CD14-positive monocyte (primary cell): ENCODE measurements at regions not wholly inside any gene's neighbourhood (a gene's known extent, or its start where the extent isn't known, plus 50 kb on each side); places are given as distances from the start of the nearest gene placed in this dataset.

Experiments used
- DNase-seq, 3 donors: peaks; one replicate each; pipeline ENCODE4 v3.0.0-alpha.2; 2011 to 2022
- H2AFZ ChIP-seq: 2 replicates; pipeline ENCODE4 v1.6.0; 2012; ENCODE audit warnings: mild to moderate bottlenecking, low read depth, low read length, inconsistent platforms; ENCODE audit not compliant: insufficient read depth, poor library complexity, severe bottlenecking
- H3K27ac ChIP-seq, 2 donors: 1 replicate in 1 of 2; 2 replicates in 1 of 2; pipeline ENCODE4 v1.5.1; 2012 to 2013; ENCODE audit warnings: low read length in 2 of 2, control low read depth in 1 of 2, inconsistent platforms in 1 of 2, low read depth in 1 of 2, mild to moderate bottlenecking in 1 of 2
- H3K27me3 ChIP-seq, 2 donors: one replicate each; pipeline versions ENCODE4 v1.6.0 to v1.6.1; 2011 to 2013; ENCODE audit warnings: low read length in 2 of 2; ENCODE audit not compliant: control insufficient read depth in 2 of 2, insufficient read depth in 2 of 2
- H3K36me3 ChIP-seq, 2 donors: replicated peaks in 1 of 2; 1 replicate in 1 of 2; 2 replicates in 1 of 2; pipeline versions ENCODE4 v1.5.1 to v1.6.1; 2012 to 2013; ENCODE audit warnings: low read length in 2 of 2, control low read depth in 1 of 2, inconsistent platforms in 1 of 2, mild to moderate bottlenecking in 1 of 2; ENCODE audit not compliant: insufficient read depth in 2 of 2, control insufficient read depth in 1 of 2
- H3K4me1 ChIP-seq, 2 donors: 1 replicate in 1 of 2; 2 replicates in 1 of 2; pipeline versions ENCODE4 v1.5.1 to v1.6.1; 2012 to 2013; ENCODE audit warnings: low read length in 2 of 2, control low read depth in 1 of 2, inconsistent platforms in 1 of 2, mild to moderate bottlenecking in 1 of 2, moderate library complexity in 1 of 2; ENCODE audit not compliant: insufficient read depth in 2 of 2, control insufficient read depth in 1 of 2
- H3K4me2 ChIP-seq: replicated peaks from 2 replicates; pipeline ENCODE3; 2012; ENCODE audit warnings: low read length, moderate library complexity, mild to moderate bottlenecking; ENCODE audit not compliant: poor library complexity, severe bottlenecking; ENCODE audit errors: extremely low read depth
- H3K4me3 ChIP-seq, 3 experiments: fragments of 200-600 bp in 1 of 3; sonication (generic) in 1 of 3; replicated peaks in 1 of 3; 1 replicate in 2 of 3; 2 replicates in 1 of 3; pipeline ENCODE4 v1.5.1; 2011 to 2013; ENCODE audit warnings: low read length in 3 of 3, mild to moderate bottlenecking in 3 of 3, control low read depth in 2 of 3, low read depth in 2 of 3, inconsistent platforms in 1 of 3, moderate library complexity in 1 of 3
- H3K79me2 ChIP-seq: 2 replicates; pipeline ENCODE4 v1.6.0; 2012; ENCODE audit warnings: mild to moderate bottlenecking, control low read depth, inconsistent platforms, low read length, moderate library complexity; ENCODE audit not compliant: insufficient read depth
- H3K9ac ChIP-seq: 2 replicates; pipeline ENCODE4 v1.6.0; 2017; ENCODE audit warnings: low read length, mild to moderate bottlenecking; ENCODE audit not compliant: insufficient read depth, poor library complexity, severe bottlenecking
- H3K9me3 ChIP-seq, 2 donors: replicated peaks in 1 of 2; 1 replicate in 1 of 2; 2 replicates in 1 of 2; pipeline versions ENCODE4 v1.5.1 to v1.6.1; 2012 to 2013; ENCODE audit warnings: low read length in 2 of 2, control low read depth in 1 of 2; ENCODE audit not compliant: control insufficient read depth in 1 of 2, insufficient read depth in 1 of 2
- H4K20me1 ChIP-seq: 2 replicates; pipeline ENCODE4 v1.6.0; 2012; ENCODE audit warnings: mild to moderate bottlenecking, low read length, control low read depth, moderate library complexity; ENCODE audit not compliant: insufficient read depth
- H3K27ac Mint-ChIP-seq, 7 donors: one replicate each; pipeline ENCODE4 v1.8.0; 2020; ENCODE audit warnings: mild to moderate bottlenecking in 7 of 7, mixed read lengths in 7 of 7, moderate library complexity in 6 of 7, inconsistent platforms in 2 of 7
- H3K27me3 Mint-ChIP-seq, 3 donors: one replicate each; pipeline ENCODE4 v1.8.0; 2021 to 2022; ENCODE audit warnings: low read depth in 3 of 3, mild to moderate bottlenecking in 3 of 3, mixed read lengths in 3 of 3, moderate library complexity in 3 of 3, inconsistent platforms in 1 of 3
- H3K36me3 Mint-ChIP-seq, 2 donors: one replicate each; pipeline ENCODE4 v1.8.0; 2020; ENCODE audit warnings: mixed read lengths in 2 of 2, inconsistent platforms in 1 of 2, mild to moderate bottlenecking in 1 of 2
- H3K4me1 Mint-ChIP-seq: one replicate; pipeline ENCODE4 v1.8.0; 2020; ENCODE audit warnings: mild to moderate bottlenecking, mixed read lengths
- H3K4me3 Mint-ChIP-seq, 2 donors: one replicate each; pipeline ENCODE4 v1.8.0; 2020; ENCODE audit warnings: mild to moderate bottlenecking in 2 of 2, mixed read lengths in 2 of 2, moderate library complexity in 1 of 2
- H3K9me3 Mint-ChIP-seq, 7 donors: one replicate each; pipeline ENCODE4 v1.8.0; 2020 to 2022; ENCODE audit warnings: mixed read lengths in 7 of 7, mild to moderate bottlenecking in 6 of 7, moderate library complexity in 6 of 7, inconsistent platforms in 2 of 7
- WGBS: methylation state at CpG from one replicate; pipeline ENCODE4 v1.1.5; 2013; ENCODE audit warnings: missing lambda C conversion rate; ENCODE audit not compliant: insufficient coverage; 5-methylcytosine and 5-hydroxymethylcytosine counted together
- intact Hi-C, 2 donors: fragments of 100-400 bp; cut with micrococcal nuclease; formaldehyde crosslinking; loops; one replicate each; pipeline versions ENCODE4 v1.15.0 to v1.15.1; 2023
- TF ChIP-seq, protein P1 (sequence below): fragments of 200-600 bp; IDR thresholded peaks from one replicate; pipeline ENCODE4 v1.8.0; 2022; ENCODE audit warnings: antibody characterized with exemption, mild to moderate bottlenecking

- Histone ChIP-seq H3K4me1 (no peaks in the 10 kb centered on the region), H3K27me3 (no peaks in the 10 kb centered on the region), H3K9me3 (no peaks in the 10 kb centered on the region), H4K20me1 (no peaks in the 10 kb centered on the region), H3K79me2 (no peaks in the 10 kb centered on the region), H3K4me2 (no peak overlapping the region), H2AFZ (no peak overlapping the region), H3K36me3 (no peaks in the 10 kb centered on the region), H3K4me3 (no peak overlapping the region), H3K9ac (no peak overlapping the region), H3K27ac (no peak overlapping the region)
- intact Hi-C loops: no loop called here
- Mint-ChIP-seq H3K27ac (no peak overlapping the region), H3K9me3 (no peaks in the 10 kb centered on the region), H3K27me3 (peaks cover 2 to 15% (median 8%) of the 10 kb centered on the region in 3 donors), H3K4me1 (peaks cover 5% of the 10 kb centered on the region), H3K4me3 (no peak overlapping the region), H3K36me3 (no peaks in the 10 kb centered on the region)
- DNase-seq: no peak
- TF ChIP-seq, protein P1, sequence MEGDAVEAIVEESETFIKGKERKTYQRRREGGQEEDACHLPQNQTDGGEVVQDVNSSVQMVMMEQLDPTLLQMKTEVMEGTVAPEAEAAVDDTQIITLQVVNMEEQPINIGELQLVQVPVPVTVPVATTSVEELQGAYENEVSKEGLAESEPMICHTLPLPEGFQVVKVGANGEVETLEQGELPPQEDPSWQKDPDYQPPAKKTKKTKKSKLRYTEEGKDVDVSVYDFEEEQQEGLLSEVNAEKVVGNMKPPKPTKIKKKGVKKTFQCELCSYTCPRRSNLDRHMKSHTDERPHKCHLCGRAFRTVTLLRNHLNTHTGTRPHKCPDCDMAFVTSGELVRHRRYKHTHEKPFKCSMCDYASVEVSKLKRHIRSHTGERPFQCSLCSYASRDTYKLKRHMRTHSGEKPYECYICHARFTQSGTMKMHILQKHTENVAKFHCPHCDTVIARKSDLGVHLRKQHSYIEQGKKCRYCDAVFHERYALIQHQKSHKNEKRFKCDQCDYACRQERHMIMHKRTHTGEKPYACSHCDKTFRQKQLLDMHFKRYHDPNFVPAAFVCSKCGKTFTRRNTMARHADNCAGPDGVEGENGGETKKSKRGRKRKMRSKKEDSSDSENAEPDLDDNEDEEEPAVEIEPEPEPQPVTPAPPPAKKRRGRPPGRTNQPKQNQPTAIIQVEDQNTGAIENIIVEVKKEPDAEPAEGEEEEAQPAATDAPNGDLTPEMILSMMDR: no peak
- WGBS: 11% methylated on average over 1 of the region's 4 CpGs
These were observed 94.9 kb upstream of the SHISA3 start for GRCh38 chr4:42302348-42302747.

- Mint-ChIP-seq H3K27ac (no peak overlapping the region), H3K27me3 (peaks cover 2 to 8% (median 5%) of the 10 kb centered on the region in 3 donors), H3K9me3 (no peaks in the 10 kb centered on the region), H3K4me3 (no peak overlapping the region), H3K4me1 (peaks cover 5% of the 10 kb centered on the region), H3K36me3 (no peaks in the 10 kb centered on the region)
- TF ChIP-seq, protein P1: no peak
- WGBS: 94% methylated on average over 8 of the region's 11 CpGs
- Histone ChIP-seq H3K27ac (no peak overlapping the region), H3K4me3 (no peak overlapping the region), H3K9ac (no peak overlapping the region), H3K9me3 (no peaks in the 10 kb centered on the region), H3K79me2 (no peaks in the 10 kb centered on the region), H3K4me1 (no peaks in the 10 kb centered on the region), H3K4me2 (no peak overlapping the region), H4K20me1 (no peaks in the 10 kb centered on the region), H3K27me3 (no peaks in the 10 kb centered on the region), H3K36me3 (no peaks in the 10 kb centered on the region), H2AFZ (no peak overlapping the region)
- intact Hi-C loops: no loop called here
- no peak for DNase-seq
These were observed 90.8 kb upstream of the SHISA3 start for GRCh38 chr4:42306221-42307109.
